T-helper 2 cell treated with Interferon-gamma antibody and Interleukin-4, amounts not matched to agents 5 μg/mL and 100 μg/mL, for 36 hours (primary cell): ENCODE measurements at regions not wholly inside any gene's neighbourhood (a gene's known extent, or its start where the extent isn't known, plus 50 kb on each side); places are given as distances from the start of the nearest gene placed in this dataset.

Source experiments
- DNase-seq: peaks from one replicate; pipeline ENCODE4 v3.0.0; 2021; ENCODE audit warnings: low spot score
- H3K27ac Mint-ChIP-seq: one replicate; pipeline ENCODE4 v1.8.0; 2021; ENCODE audit warnings: mild to moderate bottlenecking, mixed read lengths
- H3K27me3 Mint-ChIP-seq: one replicate; pipeline ENCODE4 v1.8.0; 2021; ENCODE audit warnings: low read depth, mixed read lengths
- H3K36me3 Mint-ChIP-seq: one replicate; pipeline ENCODE4 v1.8.0; 2021; ENCODE audit warnings: low read depth, mixed read lengths
- H3K4me1 Mint-ChIP-seq: one replicate; pipeline ENCODE4 v1.8.0; 2021; ENCODE audit warnings: low read depth, mixed read lengths
- H3K4me3 Mint-ChIP-seq: one replicate; pipeline ENCODE4 v1.8.0; 2022; ENCODE audit warnings: mild to moderate bottlenecking, moderate library complexity, mixed read lengths
- H3K9me3 Mint-ChIP-seq: one replicate; pipeline ENCODE4 v1.8.0; 2021; ENCODE audit warnings: mixed read lengths

DNA sequence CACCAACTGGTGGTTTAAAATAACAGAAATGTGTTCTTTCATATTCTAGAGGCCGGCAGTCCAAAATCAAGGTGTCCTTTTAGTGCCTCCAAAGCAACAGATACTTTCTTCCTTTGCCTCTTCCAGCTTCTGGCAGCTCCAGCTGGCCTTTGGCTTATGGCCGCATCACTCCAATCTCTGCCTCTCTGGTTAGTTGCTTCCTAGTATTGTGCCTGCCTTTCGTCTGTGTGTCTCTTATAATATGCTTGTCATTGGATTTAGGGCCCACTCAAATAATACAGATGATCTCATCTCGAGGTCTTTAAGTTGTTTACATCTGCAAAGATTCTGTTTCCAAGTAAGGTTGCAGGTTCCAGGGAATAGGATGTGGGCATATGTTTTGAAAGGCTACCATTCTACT, 855.2 kb upstream of the ID2 start:
- Mint-ChIP-seq H3K9me3 (peaks cover 11% of the 10 kb centered on the region), H3K4me3 (peak overlapping the region; percentile 49), H3K27ac (peak overlapping the region; percentile 87), H3K36me3 (peaks cover 14% of the 10 kb centered on the region), H3K4me1 (peaks cover 21% of the 10 kb centered on the region), H3K27me3 (no peaks in the 10 kb centered on the region)
- DNase-seq: no peak

GRCh38 chr2:7829241-7829640, 852.6 kb upstream of the ID2 start:
- Mint-ChIP-seq H3K9me3 (peaks cover 11% of the 10 kb centered on the region), H3K27me3 (no peaks in the 10 kb centered on the region), H3K4me1 (peaks cover 21% of the 10 kb centered on the region), H3K36me3 (peaks cover 14% of the 10 kb centered on the region), H3K4me3 (no peak overlapping the region), H3K27ac (no peak overlapping the region)
- no peak for DNase-seq

GRCh38 chr2:7830616-7831015, 851.2 kb upstream of the ID2 start:
- H3K36me3 Mint-ChIP-seq: peaks cover 15% of the 10 kb centered on the region
- H3K27me3 Mint-ChIP-seq: no peaks in the 10 kb centered on the region
- H3K4me1 Mint-ChIP-seq: peaks cover 21% of the 10 kb centered on the region
- H3K4me3 Mint-ChIP-seq: no peak overlapping the region
- H3K27ac Mint-ChIP-seq: no peak overlapping the region
- no peak for DNase-seq
- H3K9me3 Mint-ChIP-seq: peaks cover 11% of the 10 kb centered on the region

DNA sequence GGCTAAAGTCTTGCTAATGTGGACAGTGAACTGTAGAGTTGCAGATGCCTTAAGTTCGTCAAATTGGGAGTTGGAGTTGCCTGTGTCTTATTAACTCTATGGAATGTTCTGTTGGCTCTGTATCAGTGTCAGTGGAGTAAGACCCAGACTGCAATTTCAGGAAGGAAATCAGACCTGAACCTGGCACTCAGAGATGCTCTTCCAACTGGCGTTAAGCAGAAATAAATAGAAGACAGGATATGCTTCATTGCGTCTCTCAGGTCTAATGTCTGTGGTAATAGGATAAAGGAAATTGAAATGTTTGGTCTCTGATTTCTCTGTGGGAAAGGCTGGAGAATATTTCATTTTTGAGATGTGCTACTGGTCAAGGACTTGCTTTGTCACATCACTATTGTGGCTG, 846.7 kb upstream of the ID2 start:
- Mint-ChIP-seq H3K27ac (no peak overlapping the region), H3K9me3 (peaks cover 7% of the 10 kb centered on the region), H3K4me3 (no peak overlapping the region), H3K36me3 (peaks cover 6% of the 10 kb centered on the region), H3K27me3 (no peaks in the 10 kb centered on the region), H3K4me1 (peaks cover 14% of the 10 kb centered on the region)
- DNase-seq: no peak

GRCh38 chr2:7835693-7836680, 845.9 kb upstream of the ID2 start:
- no peak for DNase-seq
- H3K27me3 Mint-ChIP-seq: no peaks in the 10 kb centered on the region
- H3K4me1 Mint-ChIP-seq: peaks cover 13% of the 10 kb centered on the region
- peaks cover 8% of the 10 kb centered on the region for H3K36me3 Mint-ChIP-seq
- H3K27ac Mint-ChIP-seq: no peak overlapping the region
- no peak overlapping the region for H3K4me3 Mint-ChIP-seq
- H3K9me3 Mint-ChIP-seq: peaks cover 3% of the 10 kb centered on the region

DNA sequence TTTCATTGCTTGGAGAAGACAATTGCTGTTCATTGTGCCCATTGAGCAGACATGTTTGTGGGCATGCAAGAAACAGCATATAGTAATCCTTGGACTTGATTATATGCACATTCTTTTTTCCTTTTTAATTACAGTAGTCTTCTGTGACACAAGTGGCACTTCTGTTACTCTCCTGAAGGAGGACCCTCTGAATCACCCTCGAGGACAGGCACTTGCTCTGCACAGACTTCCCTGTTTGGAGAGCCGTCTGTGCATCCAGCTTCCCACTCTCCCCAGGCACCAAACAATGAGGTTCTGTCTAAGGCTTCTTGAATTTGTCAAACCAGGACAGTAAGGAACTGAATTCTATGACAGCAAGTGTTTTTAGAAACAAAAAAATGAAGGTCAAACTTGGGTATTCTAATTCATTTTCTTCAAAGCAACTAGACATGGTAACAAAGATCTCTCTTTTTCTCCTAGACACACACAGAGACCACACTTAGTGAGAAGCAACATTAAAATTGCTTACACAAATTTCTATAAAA, 844.6 kb upstream of the ID2 start:
- peaks cover 16% of the 10 kb centered on the region for H3K4me1 Mint-ChIP-seq
- H3K9me3 Mint-ChIP-seq: peaks cover 5% of the 10 kb centered on the region
- no peak overlapping the region for H3K27ac Mint-ChIP-seq
- no peak for DNase-seq
- no peak overlapping the region for H3K4me3 Mint-ChIP-seq
- peaks cover 7% of the 10 kb centered on the region for H3K36me3 Mint-ChIP-seq
- H3K27me3 Mint-ChIP-seq: no peaks in the 10 kb centered on the region

- DNase-seq: no peak
- H3K9me3 Mint-ChIP-seq: peaks cover 8% of the 10 kb centered on the region
These were observed 843.2 kb upstream of the ID2 start for GRCh38 chr2:7838669-7839068.

DNA sequence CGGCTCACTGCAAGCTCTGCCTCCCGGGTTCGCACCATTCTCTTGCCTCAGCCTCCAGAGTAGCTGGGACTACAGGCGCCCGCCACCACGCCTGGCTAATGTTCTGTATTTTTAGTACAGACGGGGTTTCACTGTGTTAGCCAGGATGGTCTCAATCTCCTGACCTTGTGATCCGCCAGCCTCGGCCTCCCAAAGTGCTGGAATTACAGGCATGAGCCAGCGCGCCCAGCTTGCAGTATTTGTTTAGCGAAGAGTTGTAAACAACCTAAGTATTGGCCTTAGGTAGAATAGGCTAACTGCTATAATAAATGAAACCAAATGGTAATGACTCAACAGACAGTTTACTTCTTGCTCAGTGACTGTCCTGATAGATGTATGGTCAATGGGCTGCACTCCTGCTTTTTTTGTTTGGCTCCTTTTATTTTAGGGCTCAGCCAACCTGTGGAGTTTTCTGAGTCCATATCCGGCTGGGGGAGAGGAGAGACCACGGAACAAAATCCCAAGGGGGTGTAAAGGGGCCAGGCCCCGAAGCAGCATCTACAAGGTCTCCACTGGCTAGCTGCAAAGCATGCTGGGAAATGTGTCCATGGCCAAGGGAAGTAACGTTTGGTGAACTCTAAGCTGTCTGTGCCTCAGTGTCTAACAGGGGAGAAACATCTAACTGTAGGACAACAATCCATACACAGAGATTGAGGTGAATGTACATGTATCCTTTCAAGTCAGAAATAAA, 841.0 kb upstream of the ID2 start:
- no peak for DNase-seq
- Mint-ChIP-seq H3K9me3 (peaks cover 8% of the 10 kb centered on the region), H3K27ac (no peak overlapping the region), H3K4me3 (no peak overlapping the region), H3K27me3 (no peaks in the 10 kb centered on the region), H3K4me1 (peaks cover 18% of the 10 kb centered on the region), H3K36me3 (peaks cover 4% of the 10 kb centered on the region)

More at GRCh38 chr2:7838669-7839068, 843.2 kb upstream of the ID2 start:
- Mint-ChIP-seq H3K36me3 (peaks cover 7% of the 10 kb centered on the region), H3K4me3 (no peak overlapping the region), H3K27ac (no peak overlapping the region), H3K27me3 (no peaks in the 10 kb centered on the region), H3K4me1 (peaks cover 16% of the 10 kb centered on the region)

DNA sequence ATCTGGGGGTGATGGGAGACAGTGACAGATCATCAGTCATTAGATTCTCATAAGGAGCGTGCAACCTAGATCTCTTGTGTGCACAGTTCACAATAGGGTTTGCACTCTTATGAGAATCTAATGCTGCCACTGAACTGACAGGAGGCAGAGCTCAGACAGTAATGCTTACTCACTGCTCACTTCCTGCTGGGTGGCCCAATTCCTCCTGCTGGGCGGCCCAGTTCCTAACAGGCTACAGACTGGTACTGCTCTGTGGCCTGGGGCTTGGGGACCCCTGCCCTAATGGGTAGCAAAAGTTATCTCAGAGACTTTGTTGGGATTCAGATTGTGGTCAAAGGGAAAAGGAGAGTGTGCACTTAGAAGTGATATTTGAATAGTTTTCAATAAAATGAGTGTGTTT, 840.1 kb upstream of the ID2 start:
- no peak for DNase-seq
- peaks cover 8% of the 10 kb centered on the region for H3K9me3 Mint-ChIP-seq
- no peaks in the 10 kb centered on the region for H3K27me3 Mint-ChIP-seq
- peak overlapping the region; percentile 76 for H3K27ac Mint-ChIP-seq
- peaks cover 4% of the 10 kb centered on the region for H3K36me3 Mint-ChIP-seq
- H3K4me3 Mint-ChIP-seq: no peak overlapping the region
- H3K4me1 Mint-ChIP-seq: peaks cover 16% of the 10 kb centered on the region

- Mint-ChIP-seq H3K4me3 (no peak overlapping the region), H3K36me3 (peaks cover 5% of the 10 kb centered on the region), H3K9me3 (peaks cover 8% of the 10 kb centered on the region), H3K27me3 (no peaks in the 10 kb centered on the region), H3K27ac (no peak overlapping the region), H3K4me1 (peaks cover 37% of the 10 kb centered on the region)
- DNase-seq: no peak
These were observed 837.4 kb upstream of the ID2 start for GRCh38 chr2:7844414-7844965.

DNA sequence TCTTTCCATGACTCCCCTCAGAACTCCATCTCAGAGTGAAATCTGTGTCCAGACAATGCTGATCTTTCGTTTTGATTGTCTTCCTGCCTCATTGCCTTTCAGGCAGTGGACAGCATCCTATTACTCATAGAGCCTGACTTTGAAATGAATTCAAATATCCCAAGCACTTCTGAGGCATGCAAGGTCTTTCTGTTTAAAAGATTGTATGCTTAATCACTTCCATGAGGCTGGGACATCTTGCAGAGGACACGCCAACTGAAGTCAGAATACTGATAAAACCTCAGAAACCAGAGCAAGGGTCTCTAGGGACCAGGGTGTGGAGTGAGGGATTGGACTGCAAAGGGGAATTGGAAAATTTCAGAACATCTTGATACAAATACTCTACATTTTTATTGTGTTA, 836.5 kb upstream of the ID2 start:
- Mint-ChIP-seq H3K4me1 (peaks cover 40% of the 10 kb centered on the region), H3K4me3 (no peak overlapping the region), H3K9me3 (peaks cover 8% of the 10 kb centered on the region), H3K27me3 (no peaks in the 10 kb centered on the region), H3K36me3 (peaks cover 5% of the 10 kb centered on the region), H3K27ac (no peak overlapping the region)
- DNase-seq: no peak

GRCh38 chr2:7846607-7847006, 835.2 kb upstream of the ID2 start:
- Mint-ChIP-seq H3K9me3 (peaks cover 3% of the 10 kb centered on the region), H3K27ac (peak overlapping the region; percentile 5), H3K4me3 (no peak overlapping the region)

DNA sequence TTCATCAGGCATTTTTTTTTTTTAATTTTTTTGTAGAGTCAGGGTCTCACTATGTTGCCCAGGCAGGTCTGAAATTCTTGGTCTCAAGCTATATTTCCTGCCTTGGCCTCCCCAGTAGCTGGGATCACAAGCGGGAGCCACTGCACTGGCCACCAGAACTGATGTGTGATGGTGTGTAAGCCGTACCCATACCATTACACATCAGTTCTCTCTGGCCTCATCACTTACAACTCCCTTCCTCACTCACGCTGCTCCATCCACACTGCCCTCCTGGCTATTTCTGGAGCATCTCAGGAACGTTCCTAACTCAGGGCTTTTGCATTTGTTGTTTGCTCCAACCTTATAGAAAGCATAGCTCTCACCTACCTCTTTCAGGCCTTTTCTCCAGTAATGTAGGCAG, 834.5 kb upstream of the ID2 start:
- H3K9me3 Mint-ChIP-seq: peaks cover 3% of the 10 kb centered on the region
- H3K4me3 Mint-ChIP-seq: peak overlapping the region; percentile 70
- DNase-seq: no peak
- H3K27ac Mint-ChIP-seq: peak overlapping the region; percentile 92
- peaks cover 35% of the 10 kb centered on the region for H3K4me1 Mint-ChIP-seq
- peaks cover 1% of the 10 kb centered on the region for H3K36me3 Mint-ChIP-seq
- no peaks in the 10 kb centered on the region for H3K27me3 Mint-ChIP-seq

More at GRCh38 chr2:7846607-7847006, 835.2 kb upstream of the ID2 start:
- Mint-ChIP-seq H3K4me1 (peaks cover 37% of the 10 kb centered on the region), H3K36me3 (peaks cover 1% of the 10 kb centered on the region), H3K27me3 (no peaks in the 10 kb centered on the region)
- DNase-seq: no peak

DNA sequence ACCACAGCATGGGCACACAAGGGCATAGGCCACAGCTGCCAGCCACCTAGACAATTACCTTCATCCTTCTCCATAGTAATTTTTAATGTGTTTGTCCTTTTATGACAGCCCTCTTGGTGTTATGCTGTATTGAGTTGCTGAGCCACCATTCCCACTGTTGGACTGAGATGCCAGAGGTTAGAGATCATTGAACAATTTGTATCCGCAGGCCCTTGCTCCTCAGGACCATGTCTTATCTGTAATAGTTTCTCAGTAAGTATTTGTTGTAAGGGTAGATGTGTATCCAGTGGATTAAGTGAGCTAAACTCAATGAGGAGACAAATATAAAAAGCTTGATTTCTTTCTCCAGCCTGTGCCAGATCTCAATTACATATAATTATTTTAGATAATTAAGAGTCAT, 832.8 kb upstream of the ID2 start:
- H3K9me3 Mint-ChIP-seq: peaks cover 5% of the 10 kb centered on the region
- no peak for DNase-seq
- no peaks in the 10 kb centered on the region for H3K27me3 Mint-ChIP-seq
- H3K36me3 Mint-ChIP-seq: peaks cover 1% of the 10 kb centered on the region
- peaks cover 32% of the 10 kb centered on the region for H3K4me1 Mint-ChIP-seq
- H3K27ac Mint-ChIP-seq: peak overlapping the region; percentile 70
- no peak overlapping the region for H3K4me3 Mint-ChIP-seq
